RWPE1 (cell line): ENCODE measurements at regions not wholly inside any gene's neighbourhood (a gene's known extent, or its start where the extent isn't known, plus 50 kb on each side); places are given as distances from the start of the nearest gene placed in this dataset.

Experiments used
- CTCF ChIA-PET: fragments of 350-600 bp; sonication (Branson Sonifier 250); formaldehyde crosslinking; extraction: SDS; loops from one replicate; lab custom pipeline; 2021; lab: Yijun Ruan, JAX
- POLR2A ChIA-PET: fragments of 400-600 bp; formaldehyde crosslinking; extraction: SDS; loops from one replicate; lab custom pipeline; 2020; ENCODE audit warnings: antibody characterized with exemption; ENCODE audit not compliant: low non-redundant PET; lab: Yijun Ruan, JAX
- DNase-seq: peaks from one replicate; pipeline ENCODE4 v3.0.0; 2012; ENCODE audit warnings: low spot score
- H3K27ac ChIP-seq: fragments of 450-650 bp; 2 replicates; pipeline ENCODE4 v1.5.1; 2017
- TF ChIP-seq, protein P1 (sequence below): fragments of 450-650 bp; conservative IDR thresholded peaks from 2 replicates; pipeline ENCODE4 v1.5.1; 2017; ENCODE audit warnings: low read depth, mild to moderate bottlenecking

- DNase-seq, result no peak
- H3K27ac ChIP-seq, result no peak overlapping the region
- ChIA-PET POLR2A (no interaction called here), CTCF (no interaction called here)
- TF ChIP-seq, protein P1, sequence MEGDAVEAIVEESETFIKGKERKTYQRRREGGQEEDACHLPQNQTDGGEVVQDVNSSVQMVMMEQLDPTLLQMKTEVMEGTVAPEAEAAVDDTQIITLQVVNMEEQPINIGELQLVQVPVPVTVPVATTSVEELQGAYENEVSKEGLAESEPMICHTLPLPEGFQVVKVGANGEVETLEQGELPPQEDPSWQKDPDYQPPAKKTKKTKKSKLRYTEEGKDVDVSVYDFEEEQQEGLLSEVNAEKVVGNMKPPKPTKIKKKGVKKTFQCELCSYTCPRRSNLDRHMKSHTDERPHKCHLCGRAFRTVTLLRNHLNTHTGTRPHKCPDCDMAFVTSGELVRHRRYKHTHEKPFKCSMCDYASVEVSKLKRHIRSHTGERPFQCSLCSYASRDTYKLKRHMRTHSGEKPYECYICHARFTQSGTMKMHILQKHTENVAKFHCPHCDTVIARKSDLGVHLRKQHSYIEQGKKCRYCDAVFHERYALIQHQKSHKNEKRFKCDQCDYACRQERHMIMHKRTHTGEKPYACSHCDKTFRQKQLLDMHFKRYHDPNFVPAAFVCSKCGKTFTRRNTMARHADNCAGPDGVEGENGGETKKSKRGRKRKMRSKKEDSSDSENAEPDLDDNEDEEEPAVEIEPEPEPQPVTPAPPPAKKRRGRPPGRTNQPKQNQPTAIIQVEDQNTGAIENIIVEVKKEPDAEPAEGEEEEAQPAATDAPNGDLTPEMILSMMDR, result no peak
Observed at GRCh38 chr22:48428631-48429371, 1398.9 kb downstream of the BRD1 start.

DNA sequence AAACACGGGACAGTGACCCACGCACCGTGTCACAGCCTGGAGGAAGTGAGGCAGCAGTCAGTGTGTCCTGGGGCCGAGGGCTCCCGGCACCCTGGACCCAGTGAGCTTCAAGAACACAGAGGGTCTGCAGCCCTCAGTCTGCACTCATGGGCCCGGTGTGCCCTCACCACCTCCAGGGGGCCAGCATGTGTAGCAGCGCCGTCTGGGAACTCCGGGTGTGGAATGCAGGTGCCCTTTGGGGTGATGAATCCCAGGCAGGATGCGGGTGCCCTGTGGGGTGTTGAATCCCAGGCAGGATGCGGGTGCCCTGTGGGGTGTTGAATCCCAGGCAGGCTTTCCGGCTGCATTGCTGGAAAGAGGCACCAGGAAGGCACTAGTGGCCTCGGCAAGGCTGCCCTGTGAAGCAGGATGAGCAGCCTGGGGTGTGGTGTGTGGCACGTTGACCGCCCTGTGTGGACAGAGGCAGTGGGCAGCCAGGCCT is 1399.9 kb downstream of the BRD1 start:
- CTCF ChIA-PET, result no interaction called here
- TF ChIP-seq, protein P1, result no peak
- POLR2A ChIA-PET, result no interaction called here
- DNase-seq, result no peak
- no peak overlapping the region for H3K27ac ChIP-seq

- H3K27ac ChIP-seq, result no peak overlapping the region
- DNase-seq, result no peak
- ChIA-PET POLR2A (no interaction called here), CTCF (no interaction called here)
- TF ChIP-seq, protein P1, result no peak
Observed at GRCh38 chr22:48426466-48427380, 1401.0 kb downstream of the BRD1 start.

DNA sequence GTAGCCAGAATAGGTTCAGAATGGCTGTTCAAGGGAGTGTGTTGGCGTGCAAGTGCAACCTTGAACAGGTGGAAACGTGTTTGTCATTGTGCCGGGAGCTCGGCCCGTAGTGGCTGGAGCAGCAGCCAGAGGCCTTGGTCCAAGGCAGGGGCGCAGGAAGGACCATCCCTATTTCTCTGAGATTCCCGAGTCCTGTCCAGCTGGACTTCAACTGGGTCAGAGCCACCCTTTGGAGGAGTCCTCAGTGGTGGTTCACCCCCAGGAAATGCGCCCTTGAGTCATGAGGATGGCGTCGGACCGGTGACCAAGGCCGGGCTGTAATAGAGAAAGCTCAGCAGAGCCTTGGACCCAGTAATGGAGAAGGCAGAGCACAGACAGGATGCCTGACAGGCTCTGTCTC is 1402.0 kb downstream of the BRD1 start:
- CTCF ChIA-PET, result no interaction called here
- H3K27ac ChIP-seq, result no peak overlapping the region
- TF ChIP-seq, protein P1, result no peak
- POLR2A ChIA-PET, result no interaction called here
- DNase-seq, result no peak

DNA sequence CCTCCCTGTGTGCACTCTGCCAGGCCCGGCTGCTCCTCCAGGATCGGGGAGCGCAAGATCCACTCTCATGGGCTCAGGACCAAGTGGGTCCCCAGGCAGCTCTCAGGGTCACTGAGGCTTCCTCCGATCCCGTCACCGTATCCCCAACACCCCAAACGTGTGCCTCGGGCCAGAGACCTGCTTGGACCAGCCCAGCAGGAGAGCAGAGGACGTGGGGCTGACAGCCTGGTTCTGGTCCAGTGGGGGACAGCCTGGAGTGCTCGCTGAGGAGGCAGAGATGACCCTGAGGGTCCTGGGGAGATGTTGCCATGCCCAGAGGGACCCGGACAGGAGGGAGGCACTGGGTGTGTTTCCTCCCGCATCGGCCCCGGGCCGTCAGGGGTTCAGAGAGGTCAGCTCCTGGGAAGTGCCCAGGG is 1402.6 kb downstream of the BRD1 start:
- H3K27ac ChIP-seq, result no peak overlapping the region
- TF ChIP-seq, protein P1, result no peak
- CTCF ChIA-PET, result no interaction called here
- DNase-seq, result no peak
- POLR2A ChIA-PET, result no interaction called here

GRCh38 chr22:48424661-48425060 is 1403.0 kb downstream of the BRD1 start:
- H3K27ac ChIP-seq, result no peak overlapping the region
- ChIA-PET POLR2A (no interaction called here), CTCF (no interaction called here)
- no peak for DNase-seq
- TF ChIP-seq, protein P1, result no peak
